CD4-positive, alpha-beta T cell treated with Interferon gamma for 1 hour (primary cell): ENCODE measurements at regions not wholly inside any gene's neighbourhood (a gene's known extent, or its start where the extent isn't known, plus 50 kb on each side); places are given as distances from the start of the nearest gene placed in this dataset.
"Not testable (repeated sequence)": the region's sequence is repeated elsewhere in the genome, so short reads cannot be mapped to it uniquely, and the experiment has no call there.

ENCODE experiments used
- DNase-seq: peaks from one replicate; pipeline ENCODE4 v3.0.0-alpha.2; 2020

DNA sequence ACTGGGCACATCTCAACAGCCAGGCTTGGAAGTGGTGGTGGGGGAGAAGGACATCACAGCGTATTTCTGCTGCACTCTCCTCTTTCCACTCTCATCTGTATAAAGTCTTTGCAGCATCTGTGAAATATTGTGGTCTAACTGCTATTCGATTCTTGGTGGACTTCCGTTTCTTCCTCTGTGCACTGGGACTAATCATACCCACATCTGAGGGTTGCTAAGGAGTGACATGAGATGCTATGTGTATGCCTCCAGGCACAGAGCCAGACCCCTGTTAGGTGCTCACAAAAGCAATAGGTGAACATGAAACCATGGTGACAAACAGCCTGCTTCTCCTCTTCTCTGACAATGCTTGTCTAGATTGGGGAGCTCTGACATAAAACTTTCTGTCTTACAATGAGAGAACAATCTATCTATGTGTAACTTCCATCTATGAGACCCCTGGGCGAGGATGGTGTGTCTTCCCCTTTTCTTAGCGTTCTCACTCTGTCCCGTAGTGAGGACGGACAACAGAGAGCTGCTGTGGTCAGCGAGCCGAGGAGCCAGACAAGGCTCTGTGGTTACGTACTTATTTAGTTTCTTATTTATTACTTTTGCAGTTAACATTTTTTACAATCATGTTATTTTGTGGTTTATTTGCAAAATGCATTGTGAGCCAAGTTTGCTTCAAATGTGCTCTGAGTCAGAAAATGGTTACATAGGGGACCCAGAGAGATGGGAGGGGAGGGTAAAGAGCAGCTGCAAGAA, 196.7 kb upstream of the TPRG1 start:
- DNase-seq: no peak

DNA sequence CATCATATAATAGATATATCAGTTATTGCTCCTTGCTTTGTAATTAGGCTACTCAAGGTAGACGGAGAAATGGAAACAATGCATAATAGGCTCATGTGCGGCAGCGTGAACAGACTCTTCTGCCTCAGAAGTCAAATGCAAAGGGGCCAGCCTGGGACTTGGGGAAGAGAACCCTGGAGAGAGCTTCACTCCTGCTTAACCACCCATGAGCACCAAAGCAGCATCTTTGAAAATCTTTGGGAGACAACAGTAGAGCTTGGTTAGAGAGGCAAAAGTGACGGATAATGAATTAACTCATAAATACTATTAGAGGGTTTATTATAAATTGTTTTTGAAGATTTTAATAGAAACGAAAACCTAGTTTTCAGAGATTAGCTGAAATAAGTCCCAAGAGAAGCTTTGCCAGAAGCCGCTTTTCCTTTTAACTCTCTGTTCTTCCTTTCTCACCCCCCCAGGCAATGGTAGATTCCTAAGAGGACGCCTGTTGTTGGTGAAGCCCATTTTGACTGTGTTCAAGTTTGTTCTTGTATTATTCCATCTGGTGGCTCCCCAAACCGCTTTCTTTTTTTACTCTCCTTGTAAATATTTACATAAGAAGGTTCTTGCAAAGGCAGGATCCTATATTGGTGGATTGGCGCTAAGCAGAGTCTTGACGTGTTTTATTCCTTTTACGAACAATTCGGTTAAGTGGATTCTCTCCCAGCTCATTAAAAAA, 196.0 kb upstream of the TPRG1 start:
- DNase-seq: no peak

DNA sequence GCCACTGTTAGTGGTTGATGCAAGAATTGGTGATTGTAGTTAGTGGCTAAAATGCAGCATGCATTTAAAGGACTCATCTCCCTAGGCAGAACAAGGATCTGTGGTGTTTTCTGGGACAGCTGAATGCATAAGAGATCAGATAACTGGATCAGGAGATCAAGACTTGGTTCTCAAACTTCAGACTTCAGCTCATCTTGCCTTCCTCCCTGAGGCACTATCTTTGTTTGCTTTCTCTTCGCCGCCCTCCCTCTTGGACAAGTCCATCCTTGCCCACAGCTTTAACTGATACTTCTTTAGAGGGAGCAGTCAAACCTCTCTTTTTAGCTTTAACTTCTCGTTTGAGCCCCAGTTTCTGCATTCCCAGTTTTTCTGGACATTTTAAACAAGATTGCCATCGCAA, 195.4 kb upstream of the TPRG1 start:
- DNase-seq: no peak

DNA sequence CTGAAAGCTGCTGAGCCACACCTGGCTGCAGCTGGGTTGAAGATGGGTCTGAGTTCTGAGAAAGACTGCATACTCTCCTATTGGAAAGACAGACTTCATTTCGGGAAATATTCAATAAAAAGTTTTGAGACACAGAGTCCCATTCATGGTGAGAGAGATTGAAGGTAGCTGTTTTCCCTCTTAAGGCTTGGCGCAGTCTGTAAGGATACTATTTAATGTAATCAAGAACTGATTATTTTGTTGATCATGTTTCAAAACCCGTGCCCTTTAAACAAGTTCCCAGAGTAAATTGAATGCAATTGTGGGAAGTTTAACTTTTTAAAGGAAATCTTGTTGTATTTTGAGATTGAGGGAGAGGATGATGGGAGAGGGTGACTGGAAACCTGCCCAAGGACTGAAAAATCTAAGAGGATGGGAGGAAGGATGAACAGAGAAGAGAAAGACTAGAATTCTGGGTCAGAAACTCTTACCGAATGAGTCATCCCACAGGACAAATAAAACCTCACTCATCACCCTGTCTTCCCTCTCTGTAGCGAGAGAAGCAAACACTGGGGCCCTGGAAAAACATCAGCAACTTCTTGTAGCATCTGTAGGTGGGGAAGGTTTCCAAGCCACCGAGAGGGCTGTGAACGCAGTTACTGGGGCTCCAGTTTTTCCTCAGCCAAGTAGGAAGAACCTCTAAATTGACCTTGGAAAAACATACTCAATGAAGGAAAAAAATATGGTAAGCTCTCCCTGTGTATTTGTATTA, 193.2 kb upstream of the TPRG1 start:
- DNase-seq: no peak

DNA sequence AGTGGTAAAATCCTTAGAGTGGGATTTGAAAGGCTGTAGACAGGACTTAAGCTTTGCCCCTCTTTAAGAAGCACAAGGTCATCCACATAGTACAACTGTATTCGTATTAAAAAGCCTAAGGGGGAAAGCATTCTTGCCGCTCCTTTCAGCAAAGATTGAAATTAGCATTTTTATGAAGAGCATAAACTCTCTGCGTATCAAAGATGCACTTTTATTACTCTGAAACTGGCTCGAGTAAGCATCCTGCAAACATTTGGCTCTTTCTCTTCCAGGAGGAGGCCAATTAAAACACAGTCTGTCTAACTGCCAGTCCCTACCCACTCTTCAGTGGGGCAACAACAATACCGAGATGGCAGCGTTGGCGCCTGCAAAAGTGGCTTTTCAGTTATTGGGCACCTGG, 192.5 kb upstream of the TPRG1 start:
- DNase-seq: no peak

DNA sequence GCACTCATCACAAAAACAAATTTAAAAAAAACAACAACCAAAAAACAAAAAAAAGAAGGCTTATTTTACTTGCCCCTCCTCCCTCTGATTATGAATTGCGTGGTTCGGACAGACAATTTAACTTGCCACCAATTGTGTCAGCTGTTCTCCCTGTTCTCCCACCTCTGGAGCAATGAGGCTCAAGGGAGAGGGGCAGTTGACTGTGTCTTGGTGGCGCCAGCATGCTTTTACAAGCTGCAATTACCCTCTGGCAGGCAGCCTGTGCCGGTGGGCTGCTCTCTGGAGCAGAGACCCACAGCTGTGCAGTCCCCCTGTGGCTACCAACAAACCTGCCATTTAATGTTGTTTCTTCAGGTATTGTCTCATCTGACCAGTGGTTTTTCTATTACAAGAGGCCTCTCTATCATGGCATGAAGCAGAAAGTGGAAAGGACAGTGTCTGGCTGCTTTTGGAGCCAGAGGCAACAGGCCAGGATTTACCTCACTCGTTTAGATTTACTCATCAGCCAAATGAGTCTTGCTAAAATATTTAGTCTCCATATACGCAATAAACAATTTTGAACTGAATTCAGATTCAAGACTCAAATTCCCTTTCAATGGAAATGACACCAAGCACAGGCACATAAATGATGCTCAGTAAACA, 192.0 kb upstream of the TPRG1 start:
- DNase-seq: no peak

DNA sequence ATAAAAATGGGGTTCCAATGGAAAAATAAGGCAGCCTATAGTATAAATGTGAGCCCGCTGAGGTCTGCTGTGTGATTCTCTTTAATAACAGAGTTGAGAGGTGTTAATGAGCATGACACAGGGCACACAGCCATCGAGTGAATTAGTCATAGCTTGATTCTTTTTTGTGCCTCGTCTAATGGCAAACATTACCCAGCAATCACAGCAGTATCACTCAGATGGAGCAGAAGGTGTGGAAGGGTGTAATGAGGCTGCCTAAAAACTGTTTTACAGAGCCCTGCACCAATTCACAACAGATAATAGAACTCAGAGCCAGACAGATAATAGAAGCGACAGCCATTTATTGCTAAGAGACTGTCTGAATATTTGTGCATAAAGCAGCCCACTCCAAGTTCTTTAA, 178.6 kb upstream of the TPRG1 start:
- no peak for DNase-seq

DNA sequence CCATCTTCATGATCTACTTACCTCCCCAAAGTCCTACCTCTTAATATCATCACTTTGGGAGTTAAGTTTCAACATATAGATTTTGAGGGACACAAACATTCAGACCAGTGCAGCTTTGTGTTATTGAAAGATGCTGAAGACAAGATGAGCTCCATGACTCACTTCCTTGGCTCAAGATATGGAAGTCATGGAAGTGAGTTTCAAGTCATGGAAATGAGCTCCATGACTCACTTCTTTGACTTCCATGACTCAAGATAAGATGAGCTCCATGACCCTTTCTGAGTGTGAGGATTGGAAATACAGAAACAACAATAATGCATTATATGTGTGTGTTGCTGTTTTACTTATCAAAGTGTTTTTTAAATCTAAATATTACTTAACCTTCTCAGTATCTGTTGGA, 170.2 kb upstream of the TPRG1 start:
- DNase-seq: no peak

DNA sequence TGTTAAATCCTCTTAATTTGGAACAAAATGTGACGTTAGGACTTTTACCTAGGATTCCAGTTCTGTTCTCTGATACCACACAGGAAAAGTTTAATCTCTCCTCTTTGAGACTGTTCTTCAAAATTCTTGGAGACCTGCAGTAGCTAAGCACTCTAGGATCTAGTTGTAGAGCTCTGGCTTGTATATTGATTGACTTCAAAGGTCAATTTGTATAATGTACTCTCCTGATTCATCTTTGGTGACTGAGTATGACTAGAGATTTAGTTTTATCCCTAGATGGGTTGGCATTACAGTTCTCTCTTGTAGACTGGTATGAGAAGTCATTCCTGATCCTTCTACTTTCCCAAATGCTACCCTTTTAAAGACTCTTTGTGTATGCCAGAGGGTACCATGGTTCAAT, 168.4 kb upstream of the TPRG1 start:
- DNase-seq: no peak

DNA sequence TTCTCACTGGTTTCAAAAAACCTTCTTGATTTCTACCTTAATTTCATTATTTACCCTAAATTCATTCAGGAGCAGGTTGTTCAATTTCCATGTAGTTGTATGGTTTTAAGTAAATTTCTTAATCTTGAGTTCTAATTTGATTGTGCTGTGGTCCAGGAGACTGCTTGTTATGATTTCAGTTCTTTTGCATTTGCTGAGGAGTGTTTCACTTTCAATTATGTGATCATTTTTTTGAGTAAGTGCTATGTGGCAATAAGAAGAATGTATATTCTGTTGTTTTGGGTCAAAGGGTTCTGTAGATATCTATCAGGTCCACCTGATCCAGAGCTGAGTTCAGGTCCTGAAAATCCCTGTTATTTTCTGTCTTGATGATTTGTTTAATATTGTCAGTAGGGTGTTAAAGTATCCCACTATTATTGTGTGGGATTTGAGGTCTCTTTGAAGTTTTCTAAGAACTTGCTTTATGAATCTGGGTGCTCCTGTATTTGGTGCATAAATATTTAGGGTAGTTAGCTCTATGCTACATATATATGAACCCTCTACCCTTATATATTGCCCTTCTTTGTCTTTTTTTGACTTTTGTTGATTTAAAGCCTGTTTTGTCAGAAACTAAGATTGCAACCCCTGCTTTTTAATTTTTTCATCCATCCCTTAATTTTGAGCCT, 158.4 kb upstream of the TPRG1 start:
- no peak for DNase-seq

DNA sequence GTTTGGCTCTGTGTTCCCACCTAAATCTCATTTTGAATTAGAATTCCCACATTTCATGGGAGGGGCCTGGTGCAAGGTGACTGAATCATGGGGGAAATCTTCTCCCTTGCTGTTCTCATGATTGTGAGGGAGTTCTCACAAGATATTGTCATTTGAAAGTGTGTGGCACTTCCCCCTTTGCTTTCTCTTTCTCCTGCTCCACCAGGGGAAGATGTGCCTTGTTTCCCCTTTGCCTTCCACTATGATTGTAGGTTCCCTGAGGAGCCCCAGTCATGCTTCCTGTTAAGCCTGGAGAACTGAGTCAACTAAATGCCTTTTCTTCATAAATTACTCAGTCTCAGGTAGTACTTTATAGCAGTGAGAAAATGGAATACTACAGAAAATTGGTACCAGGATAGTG, 157.2 kb upstream of the TPRG1 start:
- no peak for DNase-seq

DNA sequence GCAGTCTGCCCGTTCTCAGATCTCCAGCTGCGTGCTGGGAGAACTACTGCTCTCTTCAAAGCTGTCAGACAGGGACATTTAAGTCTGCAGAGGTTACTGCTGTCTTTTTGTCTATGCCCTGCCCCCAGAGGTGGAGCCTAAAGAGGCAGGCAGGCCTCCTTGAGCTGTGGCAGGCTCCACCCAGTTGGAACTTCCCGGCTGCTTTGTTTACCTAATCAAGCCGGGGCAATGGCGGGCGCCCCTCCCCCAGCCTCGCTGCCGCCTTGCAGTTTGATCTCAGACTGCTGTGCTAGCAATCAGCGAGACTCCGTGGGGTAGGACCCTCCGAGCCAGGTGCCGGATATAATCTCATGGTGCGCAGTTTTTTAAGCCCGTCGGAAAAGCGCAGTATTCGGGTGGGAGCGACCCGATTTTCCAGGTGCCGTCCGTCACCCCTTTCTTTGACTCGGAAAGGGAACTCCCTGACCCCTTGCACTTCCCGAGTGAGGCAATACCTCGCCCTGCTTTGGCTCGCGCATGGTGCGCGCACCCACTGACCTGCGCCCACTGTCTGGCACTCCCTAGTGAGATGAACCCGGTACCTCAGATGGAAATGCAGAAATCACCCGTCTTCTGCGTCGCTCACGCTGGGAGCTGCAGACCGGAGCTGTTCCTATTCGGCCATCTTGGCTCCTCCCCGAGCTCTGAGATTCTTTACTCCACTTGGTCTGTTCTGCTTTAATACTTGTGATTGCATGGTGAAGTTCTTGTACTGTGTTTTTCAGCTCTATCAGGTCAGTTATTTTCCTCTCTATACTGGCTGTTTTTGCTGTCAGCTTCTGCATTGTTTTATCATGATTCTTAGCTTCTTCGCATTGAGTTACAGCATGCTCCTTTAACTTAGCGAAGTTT, 148.9 kb upstream of the TPRG1 start:
- DNase-seq: not testable (repeated sequence)

DNA sequence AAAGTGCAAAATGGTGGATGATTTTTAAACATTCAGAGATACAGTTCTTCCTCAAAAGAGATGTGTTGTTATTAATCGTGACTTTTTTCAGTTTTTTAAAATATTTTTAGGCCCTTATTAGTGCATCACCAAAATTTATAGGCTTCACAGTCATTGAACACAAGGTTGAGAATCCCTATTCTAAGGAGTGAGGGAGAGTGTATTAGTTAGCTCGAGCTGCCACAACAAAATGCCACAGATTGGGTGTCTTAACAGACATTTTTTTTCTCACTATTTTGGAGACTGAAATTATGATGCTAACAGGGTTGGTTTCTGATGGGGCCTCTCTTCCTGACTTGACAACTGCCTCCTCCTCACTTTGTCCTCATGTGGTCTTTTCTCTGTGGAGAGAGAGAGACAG, 145.9 kb upstream of the TPRG1 start:
- DNase-seq: no peak

DNA sequence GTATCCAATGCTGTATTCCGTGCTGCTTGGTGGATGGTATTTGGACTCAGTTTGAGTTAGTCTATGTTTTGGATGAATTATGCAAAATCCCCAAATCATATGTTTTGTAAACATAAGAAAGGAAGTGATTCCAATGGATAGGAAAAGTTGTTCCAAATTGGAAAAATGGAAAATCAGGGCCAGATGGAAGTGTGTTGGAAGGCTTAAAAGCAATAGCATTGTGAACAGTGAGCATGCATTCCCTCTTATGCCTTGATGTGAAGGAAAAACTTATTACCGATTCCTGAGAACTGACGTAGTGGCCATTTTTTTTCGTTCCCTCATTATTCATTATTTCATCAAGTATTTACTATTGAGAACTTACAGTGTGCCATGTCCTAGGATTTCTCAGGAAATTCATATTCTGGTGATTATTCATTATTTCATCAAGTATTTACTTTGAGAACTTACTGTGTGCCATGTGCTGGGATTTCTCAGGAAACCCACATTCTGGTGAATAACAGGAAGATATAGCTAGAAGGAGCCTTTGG, 144.1 kb upstream of the TPRG1 start:
- no peak for DNase-seq

DNA sequence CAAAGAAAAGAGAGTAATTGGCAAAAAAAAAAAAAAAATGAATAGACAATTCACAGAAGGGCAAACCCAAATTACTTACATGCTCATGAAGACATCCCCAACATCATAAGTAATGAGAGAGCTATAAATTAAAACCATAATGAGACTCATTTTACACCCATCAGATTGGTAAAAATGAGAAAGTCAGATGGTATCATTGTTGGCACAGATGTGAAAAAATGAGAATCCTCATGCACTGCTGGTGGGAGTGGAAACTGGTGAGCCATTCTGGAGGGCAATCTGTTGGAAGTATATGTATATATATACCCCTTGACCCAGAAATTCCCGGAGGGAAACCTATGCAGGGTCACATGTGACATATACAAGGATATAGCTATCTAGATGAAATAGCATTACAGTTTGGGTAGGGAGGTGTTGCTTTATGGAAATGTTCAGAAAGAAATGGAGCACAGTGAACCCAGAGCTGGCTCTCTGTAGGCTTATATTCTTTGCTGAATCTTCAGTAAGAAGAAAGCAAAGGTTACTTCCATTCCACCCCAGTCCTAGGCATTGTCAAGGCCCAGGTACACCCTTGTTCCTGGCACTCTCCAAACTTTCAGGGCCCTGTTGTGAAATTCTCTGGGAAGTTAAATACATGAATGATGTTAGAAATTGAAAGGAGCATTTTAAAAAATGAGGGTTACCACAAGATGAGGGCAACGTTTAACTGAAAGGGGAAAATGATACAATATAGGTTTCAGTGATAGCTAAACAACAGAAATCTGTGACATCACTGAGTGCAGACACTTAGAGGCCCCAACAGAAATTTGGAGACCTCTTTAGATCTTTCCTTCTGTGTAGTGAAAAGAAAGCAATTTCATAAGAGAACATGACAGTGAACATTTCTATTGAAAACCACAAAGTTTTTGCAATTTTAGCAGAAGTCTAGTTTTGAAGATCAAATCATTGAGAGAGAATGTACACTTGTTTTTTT, 132.7 kb upstream of the TPRG1 start:
- no peak for DNase-seq

DNA sequence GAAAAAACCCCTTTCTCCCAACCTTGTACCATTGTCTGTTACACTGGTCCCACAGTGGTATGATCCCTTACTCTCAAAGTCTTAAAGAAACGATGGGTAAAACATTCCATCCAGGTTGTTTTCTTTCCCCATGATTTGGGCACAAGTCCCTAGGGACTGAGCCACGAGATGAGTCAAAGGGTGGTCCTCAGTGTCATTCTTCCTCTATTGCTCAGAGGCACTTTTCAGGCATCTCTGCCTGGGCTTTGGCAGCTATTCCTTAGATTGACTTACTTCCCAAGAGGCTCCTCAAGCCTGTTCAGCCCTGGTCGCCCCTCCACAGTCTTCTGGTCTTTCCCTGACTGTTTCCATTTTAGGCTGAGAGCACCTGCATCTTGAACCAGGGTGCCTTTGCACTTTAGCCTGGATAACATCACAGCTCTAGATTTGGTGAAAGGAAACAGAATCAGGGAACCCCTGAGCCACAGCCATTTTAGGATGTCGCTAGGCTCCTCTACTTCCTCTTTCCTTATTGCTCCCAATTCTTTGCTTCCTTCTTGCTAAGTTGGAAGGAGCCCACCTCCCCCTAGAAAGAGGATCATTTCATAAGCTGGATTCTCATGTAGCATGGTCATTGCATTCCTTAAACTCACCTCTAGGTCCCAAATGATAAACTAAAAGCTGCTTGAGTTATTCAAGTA, 131.0 kb upstream of the TPRG1 start:
- no peak for DNase-seq

DNA sequence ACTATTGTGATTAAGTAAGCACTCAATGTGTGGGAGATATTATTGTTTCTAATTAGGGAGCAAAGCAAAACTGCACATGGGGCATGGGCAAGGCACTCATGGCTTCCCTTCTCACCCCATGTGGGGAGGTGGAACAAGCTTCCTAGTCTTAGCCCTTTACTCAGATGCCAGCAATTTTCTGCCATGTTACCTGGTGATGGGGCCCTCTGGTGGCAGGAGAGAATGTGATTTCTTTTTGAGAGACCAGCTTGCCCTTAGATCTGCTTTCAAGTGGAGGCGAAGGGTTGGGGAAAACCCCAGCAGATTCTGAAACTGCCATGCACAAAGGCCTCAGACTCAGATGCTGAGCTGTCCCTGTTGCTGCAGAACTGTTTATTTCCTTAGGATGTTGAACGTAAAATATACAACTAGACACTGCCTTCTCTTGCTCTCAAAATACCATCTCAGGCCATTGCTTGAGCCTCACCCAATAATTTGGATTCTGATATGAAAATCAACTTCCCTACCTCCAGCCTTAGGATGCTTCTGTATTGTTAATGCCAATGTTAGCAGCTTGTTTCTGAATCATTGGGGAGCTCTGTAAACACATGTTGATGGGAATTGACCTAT, 130.2 kb upstream of the TPRG1 start:
- DNase-seq: peak; percentile 61

DNA sequence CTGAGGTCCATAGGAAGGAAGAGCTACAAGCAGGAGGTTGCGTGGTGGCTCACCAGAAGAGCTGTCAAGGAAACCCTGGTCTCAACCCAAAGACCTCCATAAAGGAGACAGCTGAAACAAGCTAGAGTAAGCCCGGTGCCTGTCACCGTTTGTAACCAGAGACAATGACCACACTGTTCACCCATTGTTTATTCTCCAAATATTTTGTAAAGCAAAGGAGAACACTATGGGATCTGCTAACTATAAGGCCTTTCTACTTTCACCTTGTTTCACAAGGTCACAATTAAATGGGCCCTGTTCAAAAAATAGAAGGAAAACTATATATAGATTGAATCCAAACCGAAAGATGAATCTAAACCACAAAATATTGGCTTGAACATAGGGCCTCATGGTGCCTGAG, 128.9 kb upstream of the TPRG1 start:
- DNase-seq: no peak
